Body of pancreas (tissue), 4 donors: ENCODE measurements at regions not wholly inside any gene's neighbourhood (a gene's known extent, or its start where the extent isn't known, plus 50 kb on each side); places are given as distances from the start of the nearest gene placed in this dataset.

Experiments used
- ATAC-seq: fragments of 150-250 bp; one replicate; pipeline ENCODE4 v1.9.1; 2016
- DNase-seq, 4 donors: peaks; one replicate each; pipeline ENCODE4 v3.0.0-alpha.2; 2019
- H3K27ac ChIP-seq, 4 donors: fragments of 200-600 bp; sonication (generic); 1 replicate in 3 of 4; 2 replicates in 1 of 4; pipeline versions ENCODE4 v1.5.1 to v1.6.1; 2016 to 2019; ENCODE audit warnings: mild to moderate bottlenecking in 1 of 4, mixed read lengths in 1 of 4, moderate library complexity in 1 of 4
- H3K27me3 ChIP-seq, 2 donors: fragments of 200-600 bp; sonication (generic); one replicate each; pipeline ENCODE4 v1.6.0; 2016; ENCODE audit warnings: mild to moderate bottlenecking in 1 of 2
- H3K36me3 ChIP-seq, 2 donors: fragments of 200-600 bp; sonication (generic); replicated peaks in 1 of 2; 2 replicates each; pipeline ENCODE4 v1.5.1; 2016; ENCODE audit warnings: low read depth in 2 of 2; ENCODE audit not compliant: insufficient read depth in 1 of 2
- H3K4me1 ChIP-seq: fragments of 200-600 bp; sonication (generic); one replicate; pipeline ENCODE4 v1.6.0; 2016
- H3K4me3 ChIP-seq, 2 donors: fragments of 200-600 bp; sonication (generic); 1 replicate in 1 of 2; 2 replicates in 1 of 2; pipeline ENCODE4 v1.5.1; 2016 to 2019
- H3K9me3 ChIP-seq, 3 donors: fragments of 200-600 bp; sonication (generic); 1 replicate in 2 of 3; 2 replicates in 1 of 3; pipeline ENCODE4 v1.5.1; 2016
- CTCF ChIP-seq, 7 experiments: fragments of 450-650 bp in 4 of 7; fragments of 200-600 bp in 3 of 7; sonication (generic) in 3 of 7; IDR thresholded peaks; one replicate each; pipeline ENCODE4 v1.5.1; 2016 to 2019; ENCODE audit warnings: antibody characterized with exemption in 7 of 7
- POLR2A ChIP-seq, 3 donors: fragments of 450-650 bp; IDR thresholded peaks; one replicate each; pipeline ENCODE4 v1.6.1; 2016; ENCODE audit warnings: antibody characterized with exemption in 3 of 3, mild to moderate bottlenecking in 2 of 3
- WGBS, 2 donors: methylation state at CpG; one replicate each; pipeline ENCODE4 v1.1.5; 2017; 5-methylcytosine and 5-hydroxymethylcytosine counted together
- intact Hi-C: fragments of 100-400 bp; cut with DNase I; formaldehyde crosslinking; loops from one replicate; pipeline ENCODE4 v1.15.1; 2023

GRCh38 chr5:77151501-77151900, 59.0 kb upstream of the PDE8B start:
- Histone ChIP-seq H3K27ac (no peak overlapping the region), H3K4me1 (peaks cover 5% of the 10 kb centered on the region), H3K36me3 (no peaks in the 10 kb centered on the region), H3K9me3 (no peaks in the 10 kb centered on the region), H3K27me3 (no peaks in the 10 kb centered on the region), H3K4me3 (no peak overlapping the region)
- no peak for ATAC-seq
- TF ChIP-seq CTCF (IDR thresholded peaks at IDR 0.05): no peak
- no peak for TF ChIP-seq POLR2A (IDR thresholded peaks at IDR 0.05)
- intact Hi-C loops: no loop called here
- DNase-seq: no peak
- WGBS, 2 donors: 92 to 93% methylated on average over 1 of the region's 1 CpG

- ATAC-seq: no peak
- Histone ChIP-seq H3K4me1 (peaks cover 3% of the 10 kb centered on the region), H3K27me3 (no peaks in the 10 kb centered on the region), H3K36me3 (no peaks in the 10 kb centered on the region), H3K4me3 (no peak overlapping the region), H3K27ac (no peak overlapping the region), H3K9me3 (no peaks in the 10 kb centered on the region)
- intact Hi-C loops: no loop called here
- 74 to 88% methylated on average over 2 of the region's 2 CpGs for WGBS, 2 donors
- no peak for TF ChIP-seq CTCF (IDR thresholded peaks at IDR 0.05)
- no peak for TF ChIP-seq POLR2A (IDR thresholded peaks at IDR 0.05)
- no peak for DNase-seq
Measured at GRCh38 chr5:77146896-77147295, 59.8 kb upstream of the ZBED3 start.

- Histone ChIP-seq H3K27ac (no peak overlapping the region), H3K4me1 (no peaks in the 10 kb centered on the region), H3K27me3 (no peaks in the 10 kb centered on the region), H3K4me3 (no peak overlapping the region), H3K36me3 (no peaks in the 10 kb centered on the region), H3K9me3 (no peaks in the 10 kb centered on the region)
- intact Hi-C loops: no loop called here
- DNase-seq (no peak), ATAC-seq (no peak)
- 77 to 83% methylated on average over 1 of the region's 1 CpG for WGBS, 2 donors
- TF ChIP-seq CTCF (IDR thresholded peaks at IDR 0.05) (no peak), POLR2A (IDR thresholded peaks at IDR 0.05) (no peak)
Measured at GRCh38 chr5:77145666-77146065, 58.6 kb upstream of the ZBED3 start.

GRCh38 chr5:77144837-77145139, 57.7 kb upstream of the ZBED3 start:
- 34 to 38% methylated on average over 1 of the region's 1 CpG for WGBS, 2 donors
- no peaks in the 10 kb centered on the region for H3K9me3 ChIP-seq
- intact Hi-C loops: no loop called here
- no peak overlapping the region for H3K27ac ChIP-seq
- ATAC-seq: no peak
- no peak overlapping the region for H3K4me3 ChIP-seq
- H3K27me3 ChIP-seq: no peaks in the 10 kb centered on the region
- no peak for DNase-seq
- H3K36me3 ChIP-seq: no peaks in the 10 kb centered on the region
- no peaks in the 10 kb centered on the region for H3K4me1 ChIP-seq
- TF ChIP-seq POLR2A (IDR thresholded peaks at IDR 0.05) (no peak), CTCF (IDR thresholded peaks at IDR 0.05) (peak in 1 of 7 experiments; percentile 10)

GRCh38 chr5:77143998-77144836, 57.1 kb upstream of the ZBED3 start:
- 39 to 43% methylated on average over 14 of the region's 14 CpGs for WGBS, 2 donors
- TF ChIP-seq POLR2A (IDR thresholded peaks at IDR 0.05): no peak
- peak; percentile 65 to 92 (median 80) for TF ChIP-seq CTCF (IDR thresholded peaks at IDR 0.05)
- H3K27ac ChIP-seq: no peak overlapping the region
- intact Hi-C loops: no loop called here
- ATAC-seq (peak; percentile 84), DNase-seq (peak; percentile 74 to 83 (median 81))
- H3K9me3 ChIP-seq: no peaks in the 10 kb centered on the region
- no peaks in the 10 kb centered on the region for H3K36me3 ChIP-seq
- no peak overlapping the region for H3K4me3 ChIP-seq
- no peaks in the 10 kb centered on the region for H3K4me1 ChIP-seq
- no peaks in the 10 kb centered on the region for H3K27me3 ChIP-seq
